H1 (cell line): ENCODE measurements at regions not wholly inside any gene's neighbourhood (a gene's known extent, or its start where the extent isn't known, plus 50 kb on each side); places are given as distances from the start of the nearest gene placed in this dataset.

Experiments
- CTCF ChIA-PET: fragments of 300-600 bp; sonication (Branson Sonifier 250); formaldehyde crosslinking; loops from one replicate; lab custom pipeline; 2021; ENCODE audit not compliant: partially characterized antibody; lab: Charles Lee
- POLR2A ChIA-PET: fragments of 300-600 bp; sonication (Branson Sonifier 250); formaldehyde crosslinking; loops from one replicate; lab custom pipeline; 2021; ENCODE audit warnings: inconsistent platforms; ENCODE audit not compliant: partially characterized antibody; lab: Charles Lee
- DNase-seq, 2 experiments: peaks; one replicate each; pipeline versions ENCODE4 v3.0.0 to v3.0.0-alpha.2; 2010 to 2022; ENCODE audit warnings: low spot score in 2 of 2, low read depth in 1 of 2, mixed read lengths in 1 of 2
- FAIRE-seq: peaks from 2 replicates; lab custom pipeline; 2011; peaks lifted over from hg19 to GRCh38; lab: Jason Lieb, UNC
- H2AFZ ChIP-seq: 2 replicates; pipeline ENCODE4 v1.8.1; 2012; ENCODE audit warnings: low read length, inconsistent platforms
- H2AK5ac ChIP-seq: 2 replicates; pipeline ENCODE4 v1.6.1; 2013; ENCODE audit warnings: low read depth, low read length
- H2BK120ac ChIP-seq: replicated peaks from 2 replicates; pipeline ENCODE3; 2013; ENCODE audit warnings: low read depth, low read length, inconsistent platforms
- H2BK12ac ChIP-seq: 2 replicates; pipeline ENCODE4 v1.6.1; 2013; ENCODE audit warnings: low read depth, low read length
- H2BK15ac ChIP-seq: 2 replicates; pipeline ENCODE4 v1.6.1; 2013; ENCODE audit warnings: low read length
- H2BK20ac ChIP-seq: 2 replicates; pipeline ENCODE4 v1.6.1; 2013; ENCODE audit warnings: low read length
- H2BK5ac ChIP-seq: 2 replicates; pipeline ENCODE4 v1.6.1; 2013; ENCODE audit warnings: low read depth, low read length
- H3K14ac ChIP-seq: 2 replicates; pipeline ENCODE4 v1.6.1; 2013; ENCODE audit warnings: inconsistent platforms; ENCODE audit not compliant: insufficient read length
- H3K18ac ChIP-seq: 2 replicates; pipeline ENCODE4 v1.6.1; 2013; ENCODE audit warnings: low read length; ENCODE audit errors: extremely low read depth
- H3K23ac ChIP-seq: 2 replicates; pipeline ENCODE4 v1.6.1; 2013; ENCODE audit warnings: inconsistent platforms; ENCODE audit not compliant: insufficient read length
- H3K23me2 ChIP-seq: 2 replicates; pipeline ENCODE4 v1.6.1; 2013; ENCODE audit warnings: low read depth, low read length
- H3K27ac ChIP-seq: 2 replicates; pipeline ENCODE4 v1.6.1; 2011; ENCODE audit warnings: low read depth, low read length, inconsistent platforms
- H3K27me3 ChIP-seq, 4 experiments: replicated peaks in 1 of 4; 1 replicate in 1 of 4; 2 replicates in 3 of 4; pipeline versions ENCODE4 v1.6.1 to v1.8.1; 2011 to 2013; ENCODE audit warnings: low read length in 3 of 4, mild to moderate bottlenecking in 3 of 4, inconsistent platforms in 2 of 4, mixed read lengths in 2 of 4, moderate library complexity in 1 of 4; ENCODE audit not compliant: control insufficient read depth in 3 of 4, insufficient read depth in 3 of 4; ENCODE audit errors: extremely low read depth in 1 of 4
- H3K36me3 ChIP-seq, 4 experiments: 2 replicates each; pipeline versions ENCODE4 v1.6.1 to v1.8.1; 2011 to 2013; ENCODE audit warnings: mild to moderate bottlenecking in 4 of 4, low read length in 3 of 4, moderate library complexity in 2 of 4, control low read depth in 1 of 4, inconsistent platforms in 1 of 4; ENCODE audit not compliant: insufficient read depth in 4 of 4, control insufficient read depth in 2 of 4
- H3K4ac ChIP-seq: replicated peaks from 2 replicates; pipeline ENCODE3; 2013; ENCODE audit warnings: low read length, low read depth, mixed read lengths, inconsistent platforms; ENCODE audit not compliant: insufficient read length
- H3K4me1 ChIP-seq, 4 experiments: replicated peaks in 1 of 4; 1 replicate in 1 of 4; 2 replicates in 3 of 4; pipeline versions ENCODE4 v1.6.1 to v1.8.1; 2011 to 2013; ENCODE audit warnings: low read length in 3 of 4, inconsistent platforms in 2 of 4, mixed read lengths in 1 of 4; ENCODE audit not compliant: insufficient read depth in 4 of 4, control insufficient read depth in 3 of 4
- H3K4me2 ChIP-seq, 2 experiments: 2 replicates each; pipeline versions ENCODE4 v1.6.1 to v1.8.1; 2011 to 2013; ENCODE audit warnings: low read depth in 2 of 2, low read length in 2 of 2, control low read depth in 1 of 2, inconsistent platforms in 1 of 2, mild to moderate bottlenecking in 1 of 2; ENCODE audit not compliant: insufficient read depth in 1 of 2
- H3K4me3 ChIP-seq, 4 experiments: fragments of 200-600, 300-600 bp in 1 of 4; sonication (generic), shearing (Covaris generic), sonication (Bioruptor Twin) in 1 of 4; 2 replicates each; pipeline versions ENCODE4 v1.5.1 to v1.8.1; 2011 to 2016; ENCODE audit warnings: low read length in 4 of 4, low read depth in 3 of 4, control low read depth in 2 of 4, inconsistent platforms in 2 of 4, mild to moderate bottlenecking in 2 of 4, mixed read lengths in 1 of 4, moderate library complexity in 1 of 4; ENCODE audit not compliant: insufficient read depth in 2 of 4; ENCODE audit errors: extremely low read depth in 1 of 4
- H3K56ac ChIP-seq: replicated peaks from 2 replicates; pipeline ENCODE3; 2013; ENCODE audit warnings: low read depth, mild to moderate bottlenecking, mixed read lengths, low read length, inconsistent platforms; ENCODE audit not compliant: insufficient read length
- H3K79me1 ChIP-seq: 2 replicates; pipeline ENCODE4 v1.6.1; 2013; ENCODE audit warnings: low read depth, low read length, control low read depth
- H3K79me2 ChIP-seq, 2 experiments: 2 replicates each; pipeline versions ENCODE4 v1.6.1 to v1.8.1; 2012 to 2013; ENCODE audit warnings: low read length in 2 of 2, mild to moderate bottlenecking in 2 of 2, inconsistent platforms in 1 of 2; ENCODE audit not compliant: insufficient read depth in 2 of 2, control insufficient read depth in 1 of 2
- H3K9ac ChIP-seq, 4 experiments: replicated peaks in 1 of 4; 1 replicate in 1 of 4; 2 replicates in 3 of 4; pipeline versions ENCODE4 v1.6.1 to v1.8.1; 2011 to 2013; ENCODE audit warnings: low read depth in 3 of 4, low read length in 3 of 4, control low read depth in 2 of 4, mild to moderate bottlenecking in 2 of 4, moderate library complexity in 2 of 4, inconsistent platforms in 1 of 4; ENCODE audit errors: extremely low read depth in 1 of 4
- H3K9me3 ChIP-seq, 2 experiments: 2 replicates each; pipeline versions ENCODE4 v1.6.1 to v1.8.1; 2012 to 2013; ENCODE audit warnings: mild to moderate bottlenecking in 2 of 2, moderate library complexity in 2 of 2, control low read depth in 1 of 2, inconsistent platforms in 1 of 2, low read depth in 1 of 2, low read length in 1 of 2, mixed read lengths in 1 of 2; ENCODE audit not compliant: insufficient read depth in 2 of 2
- H4K20me1 ChIP-seq, 2 experiments: replicated peaks in 1 of 2; 2 replicates each; pipeline versions ENCODE3 to v1.8.1; 2011 to 2013; ENCODE audit warnings: inconsistent platforms in 2 of 2, low read length in 2 of 2, mild to moderate bottlenecking in 1 of 2; ENCODE audit not compliant: insufficient read depth in 2 of 2, control insufficient read depth in 1 of 2
- H4K5ac ChIP-seq: 2 replicates; pipeline ENCODE4 v1.6.1; 2013; ENCODE audit warnings: low read length, low read depth, mixed read lengths, inconsistent platforms; ENCODE audit not compliant: insufficient read length
- H4K8ac ChIP-seq: 2 replicates; pipeline ENCODE4 v1.8.0; 2013; ENCODE audit warnings: mild to moderate bottlenecking, moderate library complexity, low read length, inconsistent platforms; ENCODE audit not compliant: insufficient read depth; ENCODE audit errors: extremely low read depth
- H4K91ac ChIP-seq: replicated peaks from 2 replicates; pipeline ENCODE3; 2013; ENCODE audit warnings: low read length, mixed read lengths, inconsistent platforms; ENCODE audit not compliant: insufficient read length
- BRCA1 ChIP-seq: IDR thresholded peaks from 2 replicates; pipeline ENCODE4 v1.6.1; 2012; ENCODE audit warnings: low read depth, low read length, improper control_type of control experiment
- CBX5 ChIP-seq: fragments of 300-800, 300-1000 bp; sonication (generic); IDR thresholded peaks from 2 replicates; pipeline ENCODE4 v1.7.1; 2016; ENCODE audit warnings: antibody characterized with exemption, low read length, low read depth
- CEBPB ChIP-seq: IDR thresholded peaks from 2 replicates; pipeline ENCODE4 v1.6.1; 2012; ENCODE audit warnings: low read depth, low read length
- CTBP2 ChIP-seq: IDR thresholded peaks from 2 replicates; pipeline ENCODE4 v1.7.0; 2011; ENCODE audit warnings: borderline replicate concordance, mild to moderate bottlenecking, moderate library complexity, mixed read lengths, low read length; ENCODE audit not compliant: insufficient read depth, insufficient read length
- KDM1A ChIP-seq: fragments of 200-600, 300-600 bp; sonication (generic); IDR thresholded peaks from 2 replicates; pipeline ENCODE4 v1.7.1; 2016; ENCODE audit warnings: mild to moderate bottlenecking, low read length, borderline replicate concordance
- KDM4A ChIP-seq: IDR thresholded peaks from one replicate; pipeline ENCODE4 v1.7.1; 2012; ENCODE audit warnings: low read depth, mild to moderate bottlenecking, moderate library complexity, low read length, inconsistent platforms; ENCODE audit not compliant: severe bottlenecking
- MAFK ChIP-seq: IDR thresholded peaks from 2 replicates; pipeline ENCODE4 v1.6.1; 2012; ENCODE audit warnings: low read depth, mild to moderate bottlenecking, improper control_type of control experiment, low read length
- POLR2A ChIP-seq, 2 experiments: IDR thresholded peaks; 1 replicate in 1 of 2; 2 replicates in 1 of 2; pipeline ENCODE4 v1.6.1; 2011; ENCODE audit warnings: low read depth in 2 of 2, low read length in 2 of 2, mild to moderate bottlenecking in 2 of 2; ENCODE audit errors: control extremely low read depth in 1 of 2
- POU5F1 ChIP-seq: IDR thresholded peaks from 2 replicates; pipeline ENCODE4 v1.6.1; 2011; ENCODE audit warnings: low read depth, mild to moderate bottlenecking, low read length, moderate library complexity
- RAD21 ChIP-seq, 2 experiments: IDR thresholded peaks in 1 of 2; conservative IDR thresholded peaks in 1 of 2; 2 replicates each; pipeline ENCODE4 v1.6.1; 2011; ENCODE audit warnings: low read depth in 2 of 2, low read length in 2 of 2, improper control_type of control experiment in 1 of 2, inconsistent platforms in 1 of 2, mild to moderate bottlenecking in 1 of 2, moderate library complexity in 1 of 2
- RFX5 ChIP-seq: IDR thresholded peaks from 2 replicates; pipeline ENCODE4 v1.6.1; 2011; ENCODE audit warnings: low read depth, low read length, improper control_type of control experiment, borderline replicate concordance
- TBP ChIP-seq: IDR thresholded peaks from 2 replicates; pipeline ENCODE4 v1.6.1; 2011; ENCODE audit warnings: low read depth, low read length, improper control_type of control experiment
- WGBS, 2 experiments: shearing (Covaris generic) in 1 of 2; methylation state at CpG; one replicate each; pipeline versions ENCODE4 v1.1.6 to v1.1.7; 2013 to 2015; ENCODE audit warnings: low lambda C conversion rate in 2 of 2, mixed read lengths in 2 of 2, inconsistent platforms in 1 of 2, low coverage in 1 of 2, missing lambda C conversion rate in 1 of 2; ENCODE audit not compliant: insufficient replicate concordance in 2 of 2, insufficient coverage in 1 of 2, insufficient read length in 1 of 2; ENCODE audit errors: extremely low coverage in 1 of 2, missing lambda C conversion rate in 1 of 2; 5-methylcytosine and 5-hydroxymethylcytosine counted together

DNA sequence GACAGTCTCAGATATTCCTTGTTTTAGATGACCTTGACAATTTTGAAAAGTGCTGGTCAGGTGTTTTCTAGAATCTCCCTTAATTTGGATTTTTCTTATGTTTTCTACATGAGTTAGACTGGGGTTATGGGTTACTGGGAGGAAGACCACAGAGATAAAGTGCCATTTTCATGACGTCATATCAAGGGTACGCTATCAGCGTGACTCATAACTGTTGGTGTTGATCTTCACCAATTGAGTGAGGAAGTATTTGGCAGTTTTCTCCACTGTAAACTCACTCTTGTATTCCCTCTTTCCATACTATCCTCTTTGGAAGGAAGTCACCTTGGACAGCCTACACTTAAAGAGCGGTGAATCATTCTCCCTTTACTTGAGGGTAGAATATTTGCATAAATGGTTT is 56.9 kb downstream of the MAGEC1 start:
- POLR2A ChIA-PET: no interaction called here
- no peak overlapping the region for H3K4me2 ChIP-seq
- WGBS, 2 experiments: 96% methylated on average over 3 of the region's 4 CpGs; no CpG with 5 or more reads in 1 of the 2 experiments

More for the DNA sequence above, 56.9 kb downstream of the MAGEC1 start:
- Histone ChIP-seq H4K5ac (no peak overlapping the region), H2AFZ (no peak overlapping the region), H3K27me3 (no peaks in the 10 kb centered on the region), H2BK12ac (no peak overlapping the region), H2BK5ac (no peak overlapping the region), H2BK15ac (no peak overlapping the region), H3K79me2 (no peaks in the 10 kb centered on the region), H2BK120ac (no peak overlapping the region), H3K14ac (no peak overlapping the region), H3K79me1 (no peaks in the 10 kb centered on the region), H3K9me3 (no peaks in the 10 kb centered on the region), H3K23me2 (no peaks in the 10 kb centered on the region), H4K20me1 (no peaks in the 10 kb centered on the region), H2BK20ac (no peak overlapping the region), H3K18ac (no peak overlapping the region), H3K4me1 (no peaks in the 10 kb centered on the region), H4K91ac (no peak overlapping the region), H3K23ac (no peak overlapping the region), H3K4me3 (no peak overlapping the region), H3K56ac (no peak overlapping the region), H2AK5ac (no peak overlapping the region), H3K9ac (no peak overlapping the region), H4K8ac (no peak overlapping the region), H3K4ac (no peak overlapping the region), H3K27ac (no peak overlapping the region), H3K36me3 (no peaks in the 10 kb centered on the region)
- CTCF ChIA-PET: no interaction called here
- no peak for DNase-seq
- FAIRE-seq: no peak
- TF ChIP-seq BRCA1 (no peak), POU5F1 (no peak), CTBP2 (no peak), RFX5 (no peak), MAFK (no peak), CBX5 (no peak), TBP (no peak), POLR2A (IDR thresholded peaks at IDR 0.05; ENCODE audit: control extremely low read depth in 1 of 2, low read depth in 2 of 2, low read length in 2 of 2) (no peak), RAD21 (IDR thresholded peaks at IDR 0.05 in 1 of 2, conservative IDR thresholded peaks at IDR 0.05 in 1 of 2; ENCODE audit: low read depth in 2 of 2, low read length in 2 of 2) (no peak), KDM4A (no peak), KDM1A (no peak), CEBPB (no peak)
